Fibroblast of skin of scalp (primary cell): ENCODE measurements at regions not wholly inside any gene's neighbourhood (a gene's known extent, or its start where the extent isn't known, plus 50 kb on each side); places are given as distances from the start of the nearest gene placed in this dataset.

ENCODE experiments used
- DNase-seq: peaks from one replicate; pipeline ENCODE4 v3.0.0-alpha.2; 2013

GRCh38 chr14:22414876-22415604 is 174.0 kb downstream of the DAD1 start:
- DNase-seq = no peak

GRCh38 chr14:22412926-22413411 is 176.1 kb downstream of the DAD1 start:
- DNase-seq = peak; percentile 47

GRCh38 chr14:22411398-22412055 is 177.5 kb downstream of the DAD1 start:
- no peak for DNase-seq

- DNase-seq = no peak
Measured at GRCh38 chr14:22410497-22410896, 178.5 kb downstream of the DAD1 start.

DNA sequence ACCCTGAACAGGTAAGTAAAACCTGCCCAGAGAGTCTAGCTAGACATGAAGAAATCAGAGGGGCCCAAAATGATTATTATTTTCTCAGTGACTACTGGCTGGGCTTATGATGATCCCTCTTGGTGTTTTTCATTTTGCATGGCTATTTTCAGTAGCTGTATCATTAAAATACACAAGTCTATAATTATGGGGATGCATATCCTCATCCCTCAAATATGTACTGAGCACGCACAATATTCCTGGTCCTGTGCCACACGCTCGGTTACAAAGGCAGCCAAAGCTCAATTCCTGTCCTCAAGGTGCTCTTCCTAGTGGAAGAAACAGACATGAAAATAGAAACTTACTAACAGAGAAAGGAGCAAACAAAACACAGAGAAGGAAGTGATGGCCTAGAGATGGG is 180.0 kb downstream of the DAD1 start:
- DNase-seq = no peak

GRCh38 chr14:22408547-22408946 is 180.5 kb downstream of the DAD1 start:
- no peak for DNase-seq

DNA sequence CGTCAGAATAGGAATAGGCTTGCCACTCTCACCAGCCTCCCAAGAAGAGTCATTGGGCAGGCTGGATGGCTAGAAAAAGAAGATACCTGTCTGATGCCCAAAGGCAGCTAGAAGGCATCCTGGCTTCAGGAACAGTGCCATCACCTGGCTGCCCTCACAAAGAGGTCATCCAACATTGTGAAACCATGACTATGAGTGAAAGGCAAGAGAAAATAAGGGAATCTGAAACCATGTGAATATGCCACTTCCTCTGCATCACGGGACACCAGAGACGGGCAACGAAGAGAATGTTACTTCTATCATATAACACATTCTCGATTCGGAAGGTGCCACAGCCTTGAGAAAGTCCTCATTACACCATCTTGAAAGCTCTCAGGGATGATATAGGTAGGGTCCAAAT is 182.0 kb downstream of the DAD1 start:
- DNase-seq = no peak

DNA sequence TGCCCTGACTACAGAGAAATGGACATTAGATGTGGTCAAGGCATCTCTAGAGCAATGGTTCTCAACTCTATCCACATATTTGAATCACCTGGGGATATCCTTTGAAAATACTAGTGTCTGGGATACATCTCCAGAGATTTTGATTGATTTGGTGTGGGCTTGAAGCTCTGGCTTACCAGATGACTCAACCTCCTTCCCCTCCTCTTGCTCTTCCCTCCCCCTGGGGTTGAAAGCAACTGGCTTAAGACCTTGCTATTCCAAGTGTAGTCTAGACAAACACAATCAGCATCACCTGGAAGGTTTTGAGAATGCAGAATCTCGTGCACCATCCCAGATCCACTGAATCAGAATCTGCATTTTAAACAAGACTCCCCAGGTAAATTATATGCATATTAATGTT is 183.8 kb downstream of the DAD1 start:
- DNase-seq = no peak

DNA sequence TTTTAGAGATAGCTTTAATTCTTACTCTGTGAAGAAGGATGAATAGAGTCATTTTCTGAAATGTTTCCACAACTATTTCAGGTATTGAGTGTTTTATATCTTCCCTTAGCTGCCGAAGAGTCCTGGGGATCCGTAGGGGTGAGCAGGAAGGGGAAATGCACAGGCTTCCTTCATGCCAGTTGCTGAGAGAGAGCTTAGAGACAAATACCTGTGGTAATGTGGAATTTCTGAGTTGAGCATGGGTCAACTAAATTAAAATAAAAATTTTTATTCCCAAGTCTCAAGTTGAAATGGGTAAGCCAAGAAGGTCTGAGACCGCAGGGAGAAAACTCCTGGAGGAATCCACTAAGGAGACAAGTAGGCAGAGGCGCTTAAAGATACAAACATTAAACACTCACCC is 185.7 kb downstream of the DAD1 start:
- peak; percentile 27 for DNase-seq

DNA sequence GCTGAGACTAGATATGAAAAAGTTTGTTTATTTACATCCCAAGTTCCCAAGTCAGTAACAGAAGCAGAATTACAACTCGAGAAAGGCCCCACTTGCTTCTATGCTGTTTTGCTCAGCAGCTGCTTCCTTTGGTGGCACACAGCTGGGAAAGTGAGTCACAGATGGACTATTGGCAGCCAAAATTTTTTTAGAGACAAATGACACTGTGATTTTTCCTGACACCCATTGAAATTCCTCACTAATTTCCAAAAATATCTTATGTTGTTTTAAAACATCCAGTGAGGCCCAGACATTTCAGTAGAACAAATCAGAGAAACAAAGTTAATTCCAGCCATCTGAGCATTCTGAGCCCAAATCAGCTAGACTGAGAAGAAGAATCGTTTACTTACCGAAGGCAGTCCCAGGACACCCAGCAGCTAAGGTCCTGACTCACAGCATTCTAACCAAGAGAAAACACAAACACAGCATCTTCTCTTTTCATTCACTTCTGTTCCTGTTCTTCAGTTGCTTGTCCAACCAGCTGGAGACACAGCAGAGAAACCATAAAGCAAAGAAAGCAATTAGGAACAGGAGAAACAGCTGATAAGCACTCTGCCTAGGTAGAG is 188.3 kb downstream of the DAD1 start:
- peak; percentile 60 for DNase-seq

DNA sequence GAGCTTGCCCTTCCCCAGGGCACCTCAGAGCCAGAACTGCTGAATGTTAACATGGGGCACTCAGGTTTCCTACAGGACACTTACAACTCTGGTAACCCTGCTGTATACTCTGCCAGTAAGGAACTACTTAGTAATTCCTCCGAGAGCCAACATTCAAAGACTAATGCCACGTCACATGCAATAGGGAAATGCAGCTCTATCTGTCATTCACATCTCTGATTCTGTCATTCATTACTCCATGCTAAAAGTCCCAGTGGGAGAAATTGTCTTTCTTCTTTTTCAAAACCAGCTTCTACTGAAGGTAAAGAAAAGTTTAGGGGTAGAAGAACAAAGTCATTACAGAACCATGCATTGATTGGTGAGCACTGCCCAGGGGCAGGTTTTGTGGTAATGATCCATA is 189.2 kb downstream of the DAD1 start:
- no peak for DNase-seq

DNA sequence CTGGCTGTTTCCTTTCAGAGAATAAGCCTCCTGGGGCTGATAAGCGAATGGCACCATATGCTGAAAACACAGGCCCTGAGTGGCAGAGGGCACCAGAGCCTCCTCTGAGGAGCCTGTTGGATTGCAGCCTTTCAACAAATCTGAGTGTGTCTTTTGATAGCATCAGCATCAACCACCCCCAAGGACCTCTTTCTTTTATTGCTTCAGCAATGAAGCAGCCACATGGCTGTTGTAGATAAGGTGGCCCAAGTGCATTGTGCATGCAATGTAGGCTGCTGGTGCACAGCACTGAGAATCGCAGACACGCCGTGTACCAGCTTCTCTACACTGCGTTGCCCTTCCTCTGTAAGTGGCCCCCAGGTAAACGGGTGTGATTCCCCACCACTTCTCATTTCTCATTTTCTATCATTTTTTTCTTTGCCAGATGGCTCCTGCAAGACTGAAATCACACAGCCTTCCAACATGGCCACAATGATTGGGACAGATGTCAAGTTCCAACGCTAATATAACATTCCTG is 191.7 kb downstream of the DAD1 start:
- DNase-seq = no peak

GRCh38 chr14:22395803-22396202 is 193.2 kb downstream of the DAD1 start:
- no peak for DNase-seq

DNA sequence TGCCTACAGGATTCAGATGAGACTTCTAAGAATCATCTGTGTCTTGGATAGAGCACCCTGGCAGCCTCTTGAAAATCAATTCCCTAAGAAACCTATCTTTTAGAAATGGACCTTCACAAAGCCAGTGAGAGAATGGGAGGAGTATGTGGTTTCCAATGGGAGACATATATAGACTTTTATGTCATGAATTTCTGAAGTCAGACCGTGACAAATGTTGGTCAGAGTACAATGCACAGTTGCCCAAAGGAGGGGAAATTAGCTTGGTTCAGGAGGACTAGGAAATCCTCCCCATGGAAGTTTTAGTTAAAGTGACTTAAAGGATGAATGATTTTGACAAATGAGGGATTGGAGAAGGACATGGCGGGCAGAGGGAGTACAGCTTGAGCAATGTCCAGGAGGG is 194.4 kb downstream of the DAD1 start:
- no peak for DNase-seq

GRCh38 chr14:22393796-22394195 is 195.2 kb downstream of the DAD1 start:
- no peak for DNase-seq

GRCh38 chr14:22391908-22392565 is 197.0 kb downstream of the DAD1 start:
- DNase-seq = peak; percentile 80

- no peak for DNase-seq
Measured at GRCh38 chr14:22390824-22391461, 198.1 kb downstream of the DAD1 start.

GRCh38 chr14:22390195-22390594 is 198.8 kb downstream of the DAD1 start:
- no peak for DNase-seq

DNA sequence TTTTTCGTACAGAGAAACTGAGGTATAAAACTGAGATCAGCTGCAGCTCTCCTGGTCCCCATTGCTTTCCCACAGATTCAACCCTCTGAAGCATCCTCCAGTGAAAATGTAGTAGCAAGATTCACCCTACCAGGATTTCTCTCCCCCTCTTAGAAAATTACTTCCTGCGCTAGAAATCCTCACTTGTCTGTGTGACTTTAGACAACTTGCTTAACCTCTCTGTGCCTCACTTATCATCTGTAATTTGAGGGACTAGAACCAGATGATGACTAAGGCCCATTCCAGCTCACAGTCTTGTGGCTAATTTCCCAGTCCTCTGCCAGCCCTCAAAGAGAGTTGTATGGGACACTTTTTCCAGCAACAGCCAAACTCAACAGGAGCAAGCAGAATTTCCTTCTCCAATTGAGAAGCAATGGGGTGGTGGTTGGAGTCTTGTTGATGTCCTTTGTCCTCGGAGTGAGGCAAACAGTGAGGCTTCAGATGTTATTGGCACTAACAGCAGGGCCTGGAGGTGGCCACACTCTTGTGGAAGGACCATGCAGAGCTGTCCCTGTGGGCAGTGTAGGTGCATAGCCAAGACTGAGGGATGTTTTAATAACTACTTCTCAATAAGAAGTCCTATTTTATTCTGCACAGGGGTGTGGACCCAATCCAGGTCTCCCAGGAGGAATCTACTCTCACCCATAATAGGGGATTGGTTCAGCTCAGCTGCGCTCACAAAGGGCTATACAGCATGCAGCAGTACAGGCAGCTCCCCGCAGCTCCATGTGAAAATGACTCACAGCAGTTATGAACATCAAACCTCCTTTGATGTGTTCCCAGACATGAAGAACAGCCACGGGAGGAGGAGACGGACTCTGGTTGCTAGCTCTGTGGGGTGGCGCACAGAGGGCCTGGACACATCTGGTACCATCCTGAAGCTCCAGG is 200.1 kb downstream of the DAD1 start:
- DNase-seq = peak; percentile 76

GRCh38 chr14:22387776-22388241 is 201.2 kb downstream of the DAD1 start:
- peak; percentile 38 for DNase-seq
